H1 (cell line): ENCODE measurements at regions not wholly inside any gene's neighbourhood (a gene's known extent, or its start where the extent isn't known, plus 50 kb on each side); places are given as distances from the start of the nearest gene placed in this dataset.

Source experiments
- CTCF ChIA-PET: fragments of 300-600 bp; sonication (Branson Sonifier 250); formaldehyde crosslinking; loops from one replicate; lab custom pipeline; 2021; ENCODE audit not compliant: partially characterized antibody; lab: Charles Lee
- POLR2A ChIA-PET: fragments of 300-600 bp; sonication (Branson Sonifier 250); formaldehyde crosslinking; loops from one replicate; lab custom pipeline; 2021; ENCODE audit warnings: inconsistent platforms; ENCODE audit not compliant: partially characterized antibody; lab: Charles Lee
- DNase-seq, 2 experiments: peaks; one replicate each; pipeline versions ENCODE4 v3.0.0 to v3.0.0-alpha.2; 2010 to 2022; ENCODE audit warnings: low spot score in 2 of 2, low read depth in 1 of 2, mixed read lengths in 1 of 2
- FAIRE-seq: peaks from 2 replicates; lab custom pipeline; 2011; peaks lifted over from hg19 to GRCh38; lab: Jason Lieb, UNC
- H2AFZ ChIP-seq: 2 replicates; pipeline ENCODE4 v1.8.1; 2012; ENCODE audit warnings: low read length, inconsistent platforms
- H2AK5ac ChIP-seq: 2 replicates; pipeline ENCODE4 v1.6.1; 2013; ENCODE audit warnings: low read depth, low read length
- H2BK120ac ChIP-seq: replicated peaks from 2 replicates; pipeline ENCODE3; 2013; ENCODE audit warnings: low read depth, low read length, inconsistent platforms
- H2BK12ac ChIP-seq: 2 replicates; pipeline ENCODE4 v1.6.1; 2013; ENCODE audit warnings: low read depth, low read length
- H2BK15ac ChIP-seq: 2 replicates; pipeline ENCODE4 v1.6.1; 2013; ENCODE audit warnings: low read length
- H2BK20ac ChIP-seq: 2 replicates; pipeline ENCODE4 v1.6.1; 2013; ENCODE audit warnings: low read length
- H2BK5ac ChIP-seq: 2 replicates; pipeline ENCODE4 v1.6.1; 2013; ENCODE audit warnings: low read depth, low read length
- H3K14ac ChIP-seq: 2 replicates; pipeline ENCODE4 v1.6.1; 2013; ENCODE audit warnings: inconsistent platforms; ENCODE audit not compliant: insufficient read length
- H3K18ac ChIP-seq: 2 replicates; pipeline ENCODE4 v1.6.1; 2013; ENCODE audit warnings: low read length; ENCODE audit errors: extremely low read depth
- H3K23ac ChIP-seq: 2 replicates; pipeline ENCODE4 v1.6.1; 2013; ENCODE audit warnings: inconsistent platforms; ENCODE audit not compliant: insufficient read length
- H3K23me2 ChIP-seq: 2 replicates; pipeline ENCODE4 v1.6.1; 2013; ENCODE audit warnings: low read depth, low read length
- H3K27ac ChIP-seq: 2 replicates; pipeline ENCODE4 v1.6.1; 2011; ENCODE audit warnings: low read depth, low read length, inconsistent platforms
- H3K27me3 ChIP-seq, 4 experiments: replicated peaks in 1 of 4; 1 replicate in 1 of 4; 2 replicates in 3 of 4; pipeline versions ENCODE4 v1.6.1 to v1.8.1; 2011 to 2013; ENCODE audit warnings: low read length in 3 of 4, mild to moderate bottlenecking in 3 of 4, inconsistent platforms in 2 of 4, mixed read lengths in 2 of 4, moderate library complexity in 1 of 4; ENCODE audit not compliant: control insufficient read depth in 3 of 4, insufficient read depth in 3 of 4; ENCODE audit errors: extremely low read depth in 1 of 4
- H3K36me3 ChIP-seq, 4 experiments: 2 replicates each; pipeline versions ENCODE4 v1.6.1 to v1.8.1; 2011 to 2013; ENCODE audit warnings: mild to moderate bottlenecking in 4 of 4, low read length in 3 of 4, moderate library complexity in 2 of 4, control low read depth in 1 of 4, inconsistent platforms in 1 of 4; ENCODE audit not compliant: insufficient read depth in 4 of 4, control insufficient read depth in 2 of 4
- H3K4ac ChIP-seq: replicated peaks from 2 replicates; pipeline ENCODE3; 2013; ENCODE audit warnings: low read length, low read depth, mixed read lengths, inconsistent platforms; ENCODE audit not compliant: insufficient read length
- H3K4me1 ChIP-seq, 4 experiments: replicated peaks in 1 of 4; 1 replicate in 1 of 4; 2 replicates in 3 of 4; pipeline versions ENCODE4 v1.6.1 to v1.8.1; 2011 to 2013; ENCODE audit warnings: low read length in 3 of 4, inconsistent platforms in 2 of 4, mixed read lengths in 1 of 4; ENCODE audit not compliant: insufficient read depth in 4 of 4, control insufficient read depth in 3 of 4
- H3K4me2 ChIP-seq, 2 experiments: 2 replicates each; pipeline versions ENCODE4 v1.6.1 to v1.8.1; 2011 to 2013; ENCODE audit warnings: low read depth in 2 of 2, low read length in 2 of 2, control low read depth in 1 of 2, inconsistent platforms in 1 of 2, mild to moderate bottlenecking in 1 of 2; ENCODE audit not compliant: insufficient read depth in 1 of 2
- H3K4me3 ChIP-seq, 4 experiments: fragments of 200-600, 300-600 bp in 1 of 4; sonication (generic), shearing (Covaris generic), sonication (Bioruptor Twin) in 1 of 4; 2 replicates each; pipeline versions ENCODE4 v1.5.1 to v1.8.1; 2011 to 2016; ENCODE audit warnings: low read length in 4 of 4, low read depth in 3 of 4, control low read depth in 2 of 4, inconsistent platforms in 2 of 4, mild to moderate bottlenecking in 2 of 4, mixed read lengths in 1 of 4, moderate library complexity in 1 of 4; ENCODE audit not compliant: insufficient read depth in 2 of 4; ENCODE audit errors: extremely low read depth in 1 of 4
- H3K56ac ChIP-seq: replicated peaks from 2 replicates; pipeline ENCODE3; 2013; ENCODE audit warnings: low read depth, mild to moderate bottlenecking, mixed read lengths, low read length, inconsistent platforms; ENCODE audit not compliant: insufficient read length
- H3K79me1 ChIP-seq: 2 replicates; pipeline ENCODE4 v1.6.1; 2013; ENCODE audit warnings: low read depth, low read length, control low read depth
- H3K79me2 ChIP-seq, 2 experiments: 2 replicates each; pipeline versions ENCODE4 v1.6.1 to v1.8.1; 2012 to 2013; ENCODE audit warnings: low read length in 2 of 2, mild to moderate bottlenecking in 2 of 2, inconsistent platforms in 1 of 2; ENCODE audit not compliant: insufficient read depth in 2 of 2, control insufficient read depth in 1 of 2
- H3K9ac ChIP-seq, 4 experiments: replicated peaks in 1 of 4; 1 replicate in 1 of 4; 2 replicates in 3 of 4; pipeline versions ENCODE4 v1.6.1 to v1.8.1; 2011 to 2013; ENCODE audit warnings: low read depth in 3 of 4, low read length in 3 of 4, control low read depth in 2 of 4, mild to moderate bottlenecking in 2 of 4, moderate library complexity in 2 of 4, inconsistent platforms in 1 of 4; ENCODE audit errors: extremely low read depth in 1 of 4
- H3K9me3 ChIP-seq, 2 experiments: 2 replicates each; pipeline versions ENCODE4 v1.6.1 to v1.8.1; 2012 to 2013; ENCODE audit warnings: mild to moderate bottlenecking in 2 of 2, moderate library complexity in 2 of 2, control low read depth in 1 of 2, inconsistent platforms in 1 of 2, low read depth in 1 of 2, low read length in 1 of 2, mixed read lengths in 1 of 2; ENCODE audit not compliant: insufficient read depth in 2 of 2
- H4K20me1 ChIP-seq, 2 experiments: replicated peaks in 1 of 2; 2 replicates each; pipeline versions ENCODE3 to v1.8.1; 2011 to 2013; ENCODE audit warnings: inconsistent platforms in 2 of 2, low read length in 2 of 2, mild to moderate bottlenecking in 1 of 2; ENCODE audit not compliant: insufficient read depth in 2 of 2, control insufficient read depth in 1 of 2
- H4K5ac ChIP-seq: 2 replicates; pipeline ENCODE4 v1.6.1; 2013; ENCODE audit warnings: low read length, low read depth, mixed read lengths, inconsistent platforms; ENCODE audit not compliant: insufficient read length
- H4K8ac ChIP-seq: 2 replicates; pipeline ENCODE4 v1.8.0; 2013; ENCODE audit warnings: mild to moderate bottlenecking, moderate library complexity, low read length, inconsistent platforms; ENCODE audit not compliant: insufficient read depth; ENCODE audit errors: extremely low read depth
- H4K91ac ChIP-seq: replicated peaks from 2 replicates; pipeline ENCODE3; 2013; ENCODE audit warnings: low read length, mixed read lengths, inconsistent platforms; ENCODE audit not compliant: insufficient read length
- ASH2L ChIP-seq: fragments of 200-600, 300-600 bp; sonication (generic); IDR thresholded peaks from one replicate; pipeline ENCODE4 v1.7.1; 2017; ENCODE audit warnings: low read length
- CREB1 ChIP-seq: IDR thresholded peaks from 2 replicates; pipeline ENCODE4 v1.6.1; 2012; ENCODE audit warnings: inconsistent platforms
- EZH2 ChIP-seq: fragments of 200-600 bp; sonication (generic); IDR thresholded peaks from 2 replicates; pipeline ENCODE4 v1.7.1; 2012; ENCODE audit warnings: low read depth, mild to moderate bottlenecking, moderate library complexity, low read length, inconsistent platforms; ENCODE audit not compliant: severe bottlenecking
- FOSL1 ChIP-seq: IDR thresholded peaks from 2 replicates; pipeline ENCODE4 v1.6.1; 2011; ENCODE audit warnings: mild to moderate bottlenecking, low read depth, low read length, moderate library complexity; ENCODE audit not compliant: insufficient read depth
- MAFK ChIP-seq: IDR thresholded peaks from 2 replicates; pipeline ENCODE4 v1.6.1; 2012; ENCODE audit warnings: low read depth, mild to moderate bottlenecking, improper control_type of control experiment, low read length
- RBBP5 ChIP-seq: IDR thresholded peaks from 2 replicates; pipeline ENCODE4 v1.7.1; 2012; ENCODE audit warnings: low read depth, mild to moderate bottlenecking, inconsistent platforms, low read length, moderate library complexity, borderline replicate concordance
- SP4 ChIP-seq: IDR thresholded peaks from 2 replicates; pipeline ENCODE4 v1.6.1; 2012; ENCODE audit warnings: low read length, inconsistent platforms
- SRF ChIP-seq: IDR thresholded peaks from 2 replicates; pipeline ENCODE4 v1.6.1; 2011; ENCODE audit warnings: mild to moderate bottlenecking, low read depth, low read length, moderate library complexity
- TAF7 ChIP-seq: optimal IDR thresholded peaks from 2 replicates; pipeline ENCODE3; 2011; ENCODE audit warnings: low read depth, mild to moderate bottlenecking, inconsistent platforms, low read length, moderate library complexity, borderline replicate concordance
- TCF12 ChIP-seq: IDR thresholded peaks from 2 replicates; pipeline ENCODE4 v1.6.1; 2011; ENCODE audit warnings: low read depth, mild to moderate bottlenecking, low read length
- WGBS, 2 experiments: shearing (Covaris generic) in 1 of 2; methylation state at CpG; one replicate each; pipeline versions ENCODE4 v1.1.6 to v1.1.7; 2013 to 2015; ENCODE audit warnings: low lambda C conversion rate in 2 of 2, mixed read lengths in 2 of 2, inconsistent platforms in 1 of 2, low coverage in 1 of 2, missing lambda C conversion rate in 1 of 2; ENCODE audit not compliant: insufficient replicate concordance in 2 of 2, insufficient coverage in 1 of 2, insufficient read length in 1 of 2; ENCODE audit errors: extremely low coverage in 1 of 2, missing lambda C conversion rate in 1 of 2; 5-methylcytosine and 5-hydroxymethylcytosine counted together

GRCh38 chr5:20291766-20292165 lies 303.8 kb upstream of the CDH18 start:
- Histone ChIP-seq H2BK15ac (no peak overlapping the region), H3K27me3 (no peaks in the 10 kb centered on the region), H3K36me3 (no peaks in the 10 kb centered on the region), H2AFZ (no peak overlapping the region), H3K23me2 (no peaks in the 10 kb centered on the region), H3K23ac (no peak overlapping the region), H4K91ac (no peak overlapping the region), H3K4me1 (no peaks in the 10 kb centered on the region), H2BK5ac (no peak overlapping the region), H2BK12ac (no peak overlapping the region), H3K79me1 (no peaks in the 10 kb centered on the region), H3K4ac (no peak overlapping the region), H3K14ac (no peak overlapping the region), H4K5ac (no peak overlapping the region), H4K20me1 (no peaks in the 10 kb centered on the region), H4K8ac (no peak overlapping the region), H2BK20ac (no peak overlapping the region), H2AK5ac (no peak overlapping the region), H2BK120ac (no peak overlapping the region), H3K18ac (no peak overlapping the region), H3K9me3 (no peaks in the 10 kb centered on the region), H3K27ac (no peak overlapping the region), H3K4me2 (no peak overlapping the region), H3K4me3 (no peak overlapping the region), H3K79me2 (no peaks in the 10 kb centered on the region), H3K9ac (no peak overlapping the region), H3K56ac (no peak overlapping the region)
- ChIA-PET POLR2A (no interaction called here), CTCF (interaction anchor here (0.7 kb wide), 1 partner anchor 310 kb away, joined by 3 read pairs; no protein-coding TSS in a partner anchor)
- WGBS, 2 experiments: 90% methylated on average over 3 of the region's 3 CpGs; no CpG with 5 or more reads in 1 of the 2 experiments
- DNase-seq (no peak), FAIRE-seq (no peak)
- TF ChIP-seq EZH2 (no peak), SRF (no peak), CREB1 (no peak), ASH2L (no peak), MAFK (no peak), FOSL1 (no peak), SP4 (no peak), TAF7 (no peak), RBBP5 (no peak), TCF12 (no peak)
